Psoas muscle (tissue), 7 donors: ENCODE measurements at regions not wholly inside any gene's neighbourhood (a gene's known extent, or its start where the extent isn't known, plus 50 kb on each side); places are given as distances from the start of the nearest gene placed in this dataset.

Source experiments
- ATAC-seq, 4 donors: fragments of 200-7000 bp; cut with Tn5 transposase; one replicate each; pipeline ENCODE4 v1.9.1; 2020; ENCODE audit warnings: moderate library complexity in 3 of 4, mild to moderate bottlenecking in 2 of 4
- DNase-seq, 2 donors: peaks; one replicate each; pipeline ENCODE4 v3.0.0-alpha.2; 2020
- H3K27ac ChIP-seq: fragments of 200-600 bp; one replicate; pipeline ENCODE4 v1.8.0; 2022
- H3K27me3 ChIP-seq, 3 donors: fragments of 200-600 bp in 1 of 3; one replicate each; pipeline versions ENCODE4 v1.6.1 to v1.8.0; 2013 to 2022; ENCODE audit warnings: low read length in 2 of 3, mild to moderate bottlenecking in 2 of 3, moderate library complexity in 1 of 3; ENCODE audit not compliant: insufficient read depth in 3 of 3
- H3K36me3 ChIP-seq, 2 donors: fragments of 200-600 bp in 1 of 2; one replicate each; pipeline versions ENCODE4 v1.6.1 to v1.8.0; 2013 to 2022; ENCODE audit warnings: low read depth in 1 of 2, mild to moderate bottlenecking in 1 of 2, moderate library complexity in 1 of 2; ENCODE audit not compliant: insufficient read depth in 1 of 2
- H3K4me1 ChIP-seq: fragments of 200-600 bp; one replicate; pipeline ENCODE4 v1.8.0; 2022
- H3K4me3 ChIP-seq: fragments of 200-600 bp; one replicate; pipeline ENCODE4 v1.8.0; 2022; ENCODE audit warnings: mild to moderate bottlenecking
- H3K9me3 ChIP-seq: fragments of 200-600 bp; one replicate; pipeline ENCODE4 v1.8.0; 2022
- CTCF ChIP-seq: fragments of 200-600 bp; IDR thresholded peaks from one replicate; pipeline ENCODE4 v1.8.0; 2022; ENCODE audit warnings: antibody characterized with exemption
- WGBS, 3 donors: extraction: QIAGEN DNeasy Blood & Tissue Kit; methylation state at CpG; one replicate each; pipeline versions ENCODE4 v1.1.6 to v1.1.7; 2013; 5-methylcytosine and 5-hydroxymethylcytosine counted together
- intact Hi-C, 2 donors: fragments of 100-400 bp; cut with DNase I; formaldehyde crosslinking; loops; one replicate each; pipeline versions ENCODE4 v1.11.0 to v1.14.2; 2022
- donor health status: healthy with polysubstance abuse.
- donor health status: DM: no; HTN: no; CAD: no; lungs with moderate emphysema.
- donor health status: Bipolar disorder and iron deficiency.
- donor health status: healthy.
- donor health status: DM: yes; HTN: yes; CAD: no.
- donor health status: DM: no; HTN: no; CAD: no.
- donor health status: DM: yes; HTN: yes; CAD: no.

GRCh38 chr14:35220027-35220676 lies 72.0 kb upstream of the PSMA6 start:
- Histone ChIP-seq H3K36me3 (no peaks in the 10 kb centered on the region), H3K4me1 (peaks cover 7% of the 10 kb centered on the region), H3K27ac (no peak overlapping the region), H3K27me3 (no peaks in the 10 kb centered on the region), H3K4me3 (no peak overlapping the region), H3K9me3 (no peaks in the 10 kb centered on the region)
- WGBS, 3 donors, result 95 to 98% (median 96%) methylated on average over 3 of the region's 3 CpGs
- ATAC-seq, result no peak
- intact Hi-C loops, result loop anchor here in 1 of 2 donors (5.0 kb wide), 1 partner anchor 83 kb away; no protein-coding TSS in a partner anchor
- no peak for DNase-seq
- TF ChIP-seq CTCF, result no peak

- WGBS, 3 donors, result 83 to 100% (median 97%) methylated on average over 1 of the region's 1 CpG
- H3K4me3 ChIP-seq, result no peak overlapping the region
- no peaks in the 10 kb centered on the region for H3K9me3 ChIP-seq
- TF ChIP-seq CTCF, result no peak
- H3K36me3 ChIP-seq, result no peaks in the 10 kb centered on the region
- DNase-seq (no peak), ATAC-seq (no peak)
- no peaks in the 10 kb centered on the region for H3K27me3 ChIP-seq
- intact Hi-C loops, result loop anchor here in 1 of 2 donors (5.0 kb wide), 1 partner anchor 84 kb away; no protein-coding TSS in a partner anchor
- peaks cover 7% of the 10 kb centered on the region for H3K4me1 ChIP-seq
- no peak overlapping the region for H3K27ac ChIP-seq
Observed at GRCh38 chr14:35220920-35221319, 71.3 kb upstream of the PSMA6 start.

- ATAC-seq, result no peak
- H3K4me3 ChIP-seq, result no peak overlapping the region
- H3K9me3 ChIP-seq, result no peaks in the 10 kb centered on the region
- no peaks in the 10 kb centered on the region for H3K36me3 ChIP-seq
- 79 to 90% (median 82%) methylated on average over 3 of the region's 3 CpGs for WGBS, 3 donors
- H3K4me1 ChIP-seq, result peaks cover 7% of the 10 kb centered on the region
- no peaks in the 10 kb centered on the region for H3K27me3 ChIP-seq
- intact Hi-C loops, result loop anchor here in 1 of 2 donors (5.0 kb wide), 1 partner anchor 84 kb away; no protein-coding TSS in a partner anchor
- H3K27ac ChIP-seq, result no peak overlapping the region
- no peak for DNase-seq
- no peak for TF ChIP-seq CTCF
Observed at GRCh38 chr14:35221462-35221861, 70.7 kb upstream of the PSMA6 start.

GRCh38 chr14:35222324-35222723 lies 69.9 kb upstream of the PSMA6 start:
- no peak overlapping the region for H3K27ac ChIP-seq
- peak in 2 of 4 donors; percentile 56 to 79 for ATAC-seq
- no peak for TF ChIP-seq CTCF
- H3K4me3 ChIP-seq, result no peak overlapping the region
- WGBS, 3 donors, result 50 to 69% (median 62%) methylated on average over 2 of the region's 2 CpGs
- intact Hi-C loops, result loop anchor here in 1 of 2 donors (5.0 kb wide), 1 partner anchor 85 kb away; no protein-coding TSS in a partner anchor
- no peak for DNase-seq
- no peaks in the 10 kb centered on the region for H3K9me3 ChIP-seq
- H3K4me1 ChIP-seq, result peaks cover 7% of the 10 kb centered on the region
- H3K36me3 ChIP-seq, result no peaks in the 10 kb centered on the region
- H3K27me3 ChIP-seq, result no peaks in the 10 kb centered on the region
